ENCODE measurements at regions not wholly inside any gene's neighbourhood (a gene's known extent, or its start where the extent isn't known, plus 50 kb on each side); places are given as distances from the start of the nearest gene placed in this dataset.

GRCh38 chr4:174170906-174171305 lies 112.6 kb downstream of the FBXO8 start:
- TF ChIP-seq, protein P1, sequence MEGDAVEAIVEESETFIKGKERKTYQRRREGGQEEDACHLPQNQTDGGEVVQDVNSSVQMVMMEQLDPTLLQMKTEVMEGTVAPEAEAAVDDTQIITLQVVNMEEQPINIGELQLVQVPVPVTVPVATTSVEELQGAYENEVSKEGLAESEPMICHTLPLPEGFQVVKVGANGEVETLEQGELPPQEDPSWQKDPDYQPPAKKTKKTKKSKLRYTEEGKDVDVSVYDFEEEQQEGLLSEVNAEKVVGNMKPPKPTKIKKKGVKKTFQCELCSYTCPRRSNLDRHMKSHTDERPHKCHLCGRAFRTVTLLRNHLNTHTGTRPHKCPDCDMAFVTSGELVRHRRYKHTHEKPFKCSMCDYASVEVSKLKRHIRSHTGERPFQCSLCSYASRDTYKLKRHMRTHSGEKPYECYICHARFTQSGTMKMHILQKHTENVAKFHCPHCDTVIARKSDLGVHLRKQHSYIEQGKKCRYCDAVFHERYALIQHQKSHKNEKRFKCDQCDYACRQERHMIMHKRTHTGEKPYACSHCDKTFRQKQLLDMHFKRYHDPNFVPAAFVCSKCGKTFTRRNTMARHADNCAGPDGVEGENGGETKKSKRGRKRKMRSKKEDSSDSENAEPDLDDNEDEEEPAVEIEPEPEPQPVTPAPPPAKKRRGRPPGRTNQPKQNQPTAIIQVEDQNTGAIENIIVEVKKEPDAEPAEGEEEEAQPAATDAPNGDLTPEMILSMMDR (IDR thresholded peaks at IDR 0.05), result no peak
- TF ChIP-seq ZFX (IDR thresholded peaks at IDR 0.05; ENCODE audit: borderline replicate concordance), result no peak

All from 22Rv1 (cell line).